ENCODE measurements at regions not wholly inside any gene's neighbourhood (a gene's known extent, or its start where the extent isn't known, plus 50 kb on each side); places are given as distances from the start of the nearest gene placed in this dataset.

- TF ChIP-seq CTCF (IDR thresholded peaks at IDR 0.05) (no peak), EZH2 (IDR thresholded peaks at IDR 0.05; ENCODE audit: borderline replicate concordance, insufficient read depth, low read depth, low read length, poor library complexity, severe bottlenecking) (no peak)
These were observed 364.4 kb upstream of the ARHGEF26 start for GRCh38 chr3:153756816-153757215.
